SK-N-MC (cell line): ENCODE measurements at regions not wholly inside any gene's neighbourhood (a gene's known extent, or its start where the extent isn't known, plus 50 kb on each side); places are given as distances from the start of the nearest gene placed in this dataset.

Experiments used
- DNase-seq: peaks from one replicate; pipeline ENCODE4 v3.0.0-alpha.2; 2011; ENCODE audit warnings: low read depth, low spot score
- H3K27ac ChIP-seq: fragments of 200-600 bp; sonication (generic); 2 replicates; pipeline ENCODE4 v1.5.1; 2016; ENCODE audit warnings: mixed run types
- H3K36me3 ChIP-seq: fragments of 200-600 bp; sonication (generic); 2 replicates; pipeline ENCODE4 v1.6.1; 2017; ENCODE audit warnings: antibody characterized with exemption, low read length, mixed read lengths; ENCODE audit not compliant: insufficient read depth
- H3K4me3 ChIP-seq: fragments of 200-600 bp; sonication (generic); 2 replicates; pipeline ENCODE4 v1.5.1; 2016
- H3K9ac ChIP-seq: fragments of 200-600 bp; sonication (generic); 2 replicates; pipeline ENCODE4 v1.8.0; 2017; ENCODE audit warnings: mixed run types, mixed read lengths; ENCODE audit not compliant: insufficient read length
- H3K9me3 ChIP-seq: fragments of 200-600 bp; sonication (generic); 2 replicates; pipeline ENCODE4 v1.6.1; 2017; ENCODE audit warnings: low read depth, mild to moderate bottlenecking, antibody characterized with exemption, low read length, moderate library complexity, mixed read lengths
- EZH2 ChIP-seq: fragments of 200-600 bp; sonication (generic); IDR thresholded peaks from one replicate; pipeline ENCODE4 v1.6.1; 2017; ENCODE audit warnings: antibody characterized with exemption
- FOXP2 ChIP-seq: optimal IDR thresholded peaks from 2 replicates; pipeline ENCODE3; 2011; ENCODE audit warnings: mild to moderate bottlenecking, moderate library complexity; ENCODE audit not compliant: insufficient read depth; ENCODE audit errors: extremely low read length, control extremely low read depth
- POLR2AphosphoS5 ChIP-seq: IDR thresholded peaks from 2 replicates; pipeline ENCODE4 v1.6.1; 2012; ENCODE audit warnings: mild to moderate bottlenecking, low read depth, low read length, borderline replicate concordance

DNA sequence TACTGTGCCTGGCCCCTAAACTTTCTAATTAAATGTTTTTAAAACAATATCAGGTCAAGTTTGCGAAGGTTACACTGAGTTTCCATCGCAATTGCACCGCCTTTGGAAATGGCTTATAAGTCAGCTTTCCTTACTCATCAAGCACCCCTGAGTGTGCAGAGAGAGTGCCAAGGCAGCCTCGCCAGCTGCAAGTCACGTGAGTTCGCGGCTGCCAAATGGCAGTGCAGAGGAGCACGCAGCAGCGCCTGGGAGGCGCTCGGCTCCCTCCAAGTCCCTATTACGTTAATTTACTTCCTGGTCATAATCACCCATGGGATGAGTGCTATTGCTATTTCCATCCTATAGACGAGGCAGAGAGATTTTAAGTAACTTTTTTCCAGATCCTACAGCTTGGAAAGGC, 319.6 kb downstream of the TEX29 start:
- no peak overlapping the region for H3K27ac ChIP-seq
- TF ChIP-seq FOXP2 (no peak), POLR2AphosphoS5 (no peak)
- no peak overlapping the region for H3K4me3 ChIP-seq
- H3K9ac ChIP-seq: no peak overlapping the region
- no peak for DNase-seq
- H3K9me3 ChIP-seq: no peaks in the 10 kb centered on the region
- no peaks in the 10 kb centered on the region for H3K36me3 ChIP-seq

- Histone ChIP-seq H3K27ac (no peak overlapping the region), H3K36me3 (no peaks in the 10 kb centered on the region), H3K9ac (no peak overlapping the region), H3K9me3 (no peaks in the 10 kb centered on the region), H3K4me3 (no peak overlapping the region)
- no peak for DNase-seq
- TF ChIP-seq FOXP2 (no peak), POLR2AphosphoS5 (no peak), EZH2 (no peak)
Measured at GRCh38 chr13:111640476-111640875, 320.0 kb downstream of the TEX29 start.

DNA sequence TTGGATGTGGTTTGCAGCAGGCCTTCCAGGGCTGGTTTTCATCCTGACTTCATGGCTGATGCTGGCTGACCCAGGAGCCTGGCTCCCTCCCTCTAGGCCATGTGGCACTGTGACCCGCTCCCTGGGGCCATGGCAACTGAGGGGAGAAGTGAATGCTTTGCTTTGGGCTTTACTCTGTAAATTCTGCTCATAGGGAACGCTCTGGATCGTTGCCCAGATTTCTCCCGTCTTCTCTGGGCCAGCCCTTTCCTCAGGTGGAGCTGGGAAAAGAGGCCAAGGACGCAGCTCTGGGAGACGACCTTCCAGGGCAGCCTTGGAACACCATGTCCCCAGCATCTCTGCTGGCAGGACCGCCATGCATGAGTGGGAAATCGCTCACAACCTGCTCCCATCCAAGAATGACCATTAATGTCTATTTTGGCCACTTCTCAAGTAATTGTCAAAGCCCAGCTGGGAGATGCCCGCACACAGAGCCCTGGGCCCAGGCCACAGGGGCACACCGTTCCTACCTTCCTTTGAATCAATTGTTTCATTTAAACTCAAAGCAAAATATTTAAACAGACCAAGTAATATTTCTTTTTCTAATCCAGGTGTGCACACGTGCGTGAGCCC, 321.8 kb downstream of the TEX29 start:
- H3K27ac ChIP-seq: no peak overlapping the region
- no peak overlapping the region for H3K4me3 ChIP-seq
- H3K9ac ChIP-seq: no peak overlapping the region
- TF ChIP-seq FOXP2: no peak
- no peak for TF ChIP-seq POLR2AphosphoS5
- no peak for TF ChIP-seq EZH2
- no peak for DNase-seq
- H3K36me3 ChIP-seq: no peaks in the 10 kb centered on the region
- no peaks in the 10 kb centered on the region for H3K9me3 ChIP-seq

DNA sequence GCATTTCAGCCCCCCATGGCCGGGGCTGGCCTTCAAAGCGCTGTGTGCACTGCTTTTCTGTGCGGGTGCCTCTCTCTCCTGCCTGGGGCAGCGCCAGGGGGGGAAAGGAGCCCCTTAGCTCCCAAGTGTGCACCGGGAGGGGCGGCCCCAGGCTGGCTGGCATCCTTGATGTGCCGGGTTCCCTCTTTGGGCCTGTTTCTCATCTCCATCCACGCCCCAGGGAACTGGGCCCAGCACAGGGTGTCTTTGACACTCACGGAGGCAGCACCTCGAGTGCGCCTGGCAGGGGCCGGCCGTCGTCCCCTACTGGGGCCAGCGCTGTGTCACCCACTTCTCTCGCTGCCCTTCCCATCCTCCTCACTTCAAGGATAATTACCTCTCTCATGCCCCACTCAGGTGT, 324.3 kb downstream of the TEX29 start:
- no peak for DNase-seq
- no peak for TF ChIP-seq FOXP2
- no peak for TF ChIP-seq EZH2
- TF ChIP-seq POLR2AphosphoS5: no peak
- H3K36me3 ChIP-seq: no peaks in the 10 kb centered on the region
- no peaks in the 10 kb centered on the region for H3K9me3 ChIP-seq
- H3K9ac ChIP-seq: no peak overlapping the region
- H3K27ac ChIP-seq: no peak overlapping the region
- no peak overlapping the region for H3K4me3 ChIP-seq

- Histone ChIP-seq H3K9ac (no peak overlapping the region), H3K27ac (no peak overlapping the region), H3K4me3 (no peak overlapping the region), H3K36me3 (no peaks in the 10 kb centered on the region), H3K9me3 (no peaks in the 10 kb centered on the region)
- no peak for TF ChIP-seq FOXP2
- no peak for TF ChIP-seq POLR2AphosphoS5
- no peak for TF ChIP-seq EZH2
- no peak for DNase-seq
Measured at GRCh38 chr13:111645198-111645597, 324.8 kb downstream of the TEX29 start.

DNA sequence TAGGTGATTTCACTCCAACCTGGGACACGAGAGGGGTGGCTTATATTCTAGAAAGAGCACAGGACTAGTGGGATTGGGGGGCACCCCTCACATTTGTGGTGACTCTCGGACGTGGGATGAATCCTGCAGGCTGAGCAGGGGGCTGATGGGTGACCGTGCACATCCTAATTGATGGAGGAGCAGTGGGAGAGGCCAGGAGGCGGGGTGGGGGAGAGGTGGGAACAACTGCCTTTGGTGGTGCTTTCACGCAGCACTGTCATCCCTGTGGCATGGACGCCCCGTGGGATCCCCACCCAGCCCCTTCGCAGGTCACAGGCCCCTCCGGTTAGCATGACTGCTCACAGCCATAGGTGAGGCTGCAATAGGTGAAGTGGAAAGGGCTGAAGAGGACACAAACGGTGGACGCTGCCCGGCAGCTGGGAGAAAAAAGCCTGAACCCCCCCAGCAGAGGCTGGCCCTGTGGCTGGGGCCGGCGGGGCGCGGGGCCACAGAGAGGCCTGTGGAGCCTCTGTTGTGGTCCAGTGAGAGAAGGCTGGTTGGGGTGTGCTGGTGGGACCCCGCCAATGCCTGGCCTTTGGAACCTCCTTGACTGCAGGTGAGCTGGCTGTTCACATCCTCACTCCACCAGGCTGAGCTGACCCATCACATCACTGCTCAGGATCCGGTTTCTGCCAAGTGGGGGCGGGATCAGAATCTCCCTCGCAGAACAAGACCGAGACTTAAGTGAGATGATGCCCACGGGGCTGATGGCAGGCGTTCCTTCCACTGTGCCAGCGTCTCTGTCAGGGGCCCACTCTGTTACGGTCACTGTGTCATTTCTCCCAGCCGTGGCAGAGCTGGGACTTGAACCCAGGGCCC, 325.4 kb downstream of the TEX29 start:
- no peak for TF ChIP-seq POLR2AphosphoS5
- no peak for TF ChIP-seq FOXP2
- no peak for TF ChIP-seq EZH2
- no peak for DNase-seq
- no peaks in the 10 kb centered on the region for H3K9me3 ChIP-seq
- no peak overlapping the region for H3K9ac ChIP-seq
- H3K27ac ChIP-seq: no peak overlapping the region
- no peak overlapping the region for H3K4me3 ChIP-seq
- no peaks in the 10 kb centered on the region for H3K36me3 ChIP-seq

- DNase-seq: no peak
- H3K36me3 ChIP-seq: no peaks in the 10 kb centered on the region
- no peak overlapping the region for H3K4me3 ChIP-seq
- no peak overlapping the region for H3K9ac ChIP-seq
- no peaks in the 10 kb centered on the region for H3K9me3 ChIP-seq
- TF ChIP-seq FOXP2 (no peak), POLR2AphosphoS5 (no peak)
- H3K27ac ChIP-seq: no peak overlapping the region
Measured at GRCh38 chr13:111646456-111646855, 326.0 kb downstream of the TEX29 start.

- H3K9ac ChIP-seq: no peak overlapping the region
Measured at GRCh38 chr13:111648885-111649284, 328.4 kb downstream of the TEX29 start.

DNA sequence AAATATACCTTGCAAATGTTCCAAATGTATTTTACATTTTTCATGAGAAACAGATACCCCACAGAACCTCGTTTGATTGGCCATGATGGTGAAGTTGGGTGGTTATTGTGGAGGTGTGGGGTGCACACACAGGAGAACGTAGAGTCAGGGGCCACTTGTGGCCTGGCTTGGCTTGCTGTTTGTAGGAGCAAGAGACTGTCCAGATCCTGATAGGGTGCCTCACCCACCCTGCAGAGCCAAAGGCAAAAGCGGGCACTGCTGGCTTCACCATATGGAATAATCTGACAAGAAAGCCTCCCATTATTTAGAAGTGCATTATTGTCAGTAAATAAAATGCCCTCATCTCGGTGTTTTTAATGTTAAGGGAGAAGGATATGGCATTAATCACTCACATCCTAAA, 330.2 kb downstream of the TEX29 start:
- Histone ChIP-seq H3K9me3 (no peaks in the 10 kb centered on the region), H3K36me3 (no peaks in the 10 kb centered on the region), H3K9ac (no peak overlapping the region), H3K27ac (no peak overlapping the region), H3K4me3 (no peak overlapping the region)
- no peak for TF ChIP-seq FOXP2
- TF ChIP-seq EZH2: no peak
- TF ChIP-seq POLR2AphosphoS5: no peak
- DNase-seq: no peak

More at GRCh38 chr13:111648885-111649284, 328.4 kb downstream of the TEX29 start:
- Histone ChIP-seq H3K4me3 (no peak overlapping the region), H3K36me3 (no peaks in the 10 kb centered on the region), H3K27ac (no peak overlapping the region), H3K9me3 (no peaks in the 10 kb centered on the region)
- no peak for TF ChIP-seq FOXP2
- TF ChIP-seq EZH2: no peak
- TF ChIP-seq POLR2AphosphoS5: no peak
- DNase-seq: no peak
